ENCODE measurements at regions not wholly inside any gene's neighbourhood (a gene's known extent, or its start where the extent isn't known, plus 50 kb on each side); places are given as distances from the start of the nearest gene placed in this dataset.

DNA sequence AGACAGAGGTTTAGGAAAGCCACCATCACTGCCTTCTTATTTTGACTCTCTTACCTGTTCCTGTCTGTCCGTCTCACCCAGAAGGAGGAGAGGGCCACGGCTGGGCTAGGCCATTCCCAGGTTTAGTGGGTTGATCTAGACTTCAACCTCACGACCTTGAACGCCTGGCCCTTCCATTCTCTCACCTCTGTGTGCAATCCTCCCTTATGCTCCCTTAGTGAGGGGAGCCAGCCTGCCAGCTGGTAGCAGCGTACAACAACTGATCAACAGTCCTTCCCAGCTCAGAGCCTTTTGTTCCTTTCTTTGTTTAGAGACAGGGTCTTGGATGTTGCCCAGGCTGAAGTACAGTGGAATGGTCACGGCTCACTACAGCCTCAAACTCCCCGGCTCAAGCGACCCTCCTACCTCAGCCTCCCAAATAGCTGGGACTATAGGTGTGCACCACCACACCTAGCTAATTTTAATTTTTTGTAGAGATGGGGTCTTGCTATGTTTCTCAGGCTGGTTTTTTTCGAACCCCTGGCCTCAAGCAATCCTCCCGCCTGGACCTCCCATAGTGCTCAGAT lies 123.9 kb downstream of the ZNF664 start:
- no peak overlapping the region for H3K4me3 ChIP-seq (ENCODE audit: low read depth, low read length)
- DNase-seq (ENCODE audit: low read depth) = no peak
- no peak for TF ChIP-seq CTCF (IDR thresholded peaks at IDR 0.05; ENCODE audit: insufficient read depth, low read depth, low read length, missing control alignments)

GRCh38 chr12:124097701-124098100 lies 124.7 kb downstream of the ZNF664 start:
- no peak for DNase-seq (ENCODE audit: low read depth)
- no peak for TF ChIP-seq CTCF (IDR thresholded peaks at IDR 0.05; ENCODE audit: insufficient read depth, low read depth, low read length, missing control alignments)
- no peak overlapping the region for H3K4me3 ChIP-seq (ENCODE audit: low read depth, low read length)

GRCh38 chr12:124098101-124098757 lies 125.2 kb downstream of the ZNF664 start:
- H3K4me3 ChIP-seq (ENCODE audit: low read depth, low read length) = no peak overlapping the region
- no peak for DNase-seq (ENCODE audit: low read depth)
- TF ChIP-seq CTCF (IDR thresholded peaks at IDR 0.05; ENCODE audit: insufficient read depth, low read depth, low read length, missing control alignments) = no peak

DNA sequence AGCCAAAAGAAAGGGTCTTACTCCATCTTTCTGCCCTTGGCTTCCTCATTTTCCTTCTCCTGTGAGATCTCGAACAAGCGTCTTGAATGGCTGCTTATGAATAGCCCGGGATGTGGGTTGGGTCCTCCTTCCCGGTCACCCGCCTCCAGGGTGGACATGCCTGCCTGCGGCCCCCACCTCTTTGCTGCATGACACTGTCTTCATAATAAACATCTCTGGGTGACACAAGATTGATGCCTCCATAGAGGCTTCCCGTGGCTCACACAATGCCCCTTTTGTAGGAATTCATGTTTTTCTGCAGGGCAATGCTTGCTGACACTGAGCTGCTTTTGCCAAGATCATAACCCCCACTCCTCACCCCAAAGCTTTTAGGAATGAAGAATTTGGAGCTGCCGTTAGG lies 125.9 kb downstream of the ZNF664 start:
- no peak for TF ChIP-seq CTCF (IDR thresholded peaks at IDR 0.05; ENCODE audit: insufficient read depth, low read depth, low read length, missing control alignments)
- DNase-seq (ENCODE audit: low read depth) = no peak
- no peak overlapping the region for H3K4me3 ChIP-seq (ENCODE audit: low read depth, low read length)

- DNase-seq (ENCODE audit: low read depth) = no peak
- no peak for TF ChIP-seq CTCF (IDR thresholded peaks at IDR 0.05; ENCODE audit: insufficient read depth, low read depth, low read length, missing control alignments)
- H3K4me3 ChIP-seq (ENCODE audit: low read depth, low read length) = no peak overlapping the region
Observed at GRCh38 chr12:124099661-124100060, 126.6 kb downstream of the ZNF664 start.

DNA sequence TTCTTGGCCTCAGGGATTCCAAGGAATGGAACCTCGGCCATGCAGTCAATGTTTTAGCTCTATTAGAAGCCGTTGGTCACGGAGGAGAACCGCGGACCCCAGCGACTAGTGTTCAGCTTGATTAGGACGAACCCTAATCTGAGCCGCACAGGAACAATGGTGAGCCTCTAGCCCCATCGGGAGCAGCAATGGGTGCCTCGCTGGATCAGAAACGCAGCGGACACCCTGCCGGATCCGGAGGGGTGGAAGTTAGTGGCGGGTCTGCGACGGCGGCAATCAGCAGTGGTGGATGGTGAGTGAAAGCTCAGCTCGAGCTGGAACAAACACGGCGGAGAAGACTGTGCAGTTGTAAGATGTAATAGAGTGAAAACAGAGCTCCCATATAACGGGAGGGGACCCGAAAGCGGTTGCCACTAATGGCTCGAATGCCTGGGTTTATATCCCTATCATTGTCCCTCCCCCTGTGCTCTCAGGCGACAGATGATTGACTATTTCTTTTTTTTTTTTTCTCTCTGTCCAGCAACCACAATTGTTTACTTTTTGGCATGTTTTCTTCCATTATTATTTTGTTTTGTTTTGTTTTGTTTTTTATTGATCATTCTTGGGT lies 127.7 kb downstream of the ZNF664 start:
- DNase-seq (ENCODE audit: low read depth) = no peak
- H3K4me3 ChIP-seq (ENCODE audit: low read depth, low read length) = no peak overlapping the region
- TF ChIP-seq CTCF (IDR thresholded peaks at IDR 0.05; ENCODE audit: insufficient read depth, low read depth, low read length, missing control alignments) = no peak

All from GM12865 (cell line).